ENCODE measurements at regions not wholly inside any gene's neighbourhood (a gene's known extent, or its start where the extent isn't known, plus 50 kb on each side); places are given as distances from the start of the nearest gene placed in this dataset.
"Not testable (repeated sequence)": the region's sequence is repeated elsewhere in the genome, so short reads cannot be mapped to it uniquely, and the experiment has no call there.

DNA sequence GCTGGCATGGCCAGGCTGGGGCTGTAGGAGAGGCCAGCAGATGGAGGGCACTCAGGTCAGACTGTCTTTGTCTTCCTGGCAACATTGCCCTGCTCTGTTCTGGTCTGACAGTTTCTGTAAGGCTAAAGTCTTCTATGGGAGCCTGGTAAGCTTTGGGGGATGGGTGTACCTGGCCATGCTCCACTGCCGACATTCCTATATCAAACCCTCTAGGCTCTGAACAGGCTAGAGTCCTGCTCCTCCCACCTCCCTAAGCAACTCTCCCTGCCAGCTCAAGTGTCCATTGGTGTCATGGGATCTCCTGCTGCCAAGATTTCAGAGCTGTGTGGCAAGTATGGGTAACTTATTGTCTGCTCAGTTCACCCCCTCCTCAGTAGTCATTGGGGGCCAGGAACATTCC, 163.5 kb upstream of the UGT8 start:
- DNase-seq (ENCODE audit: low spot score), result no peak

DNA sequence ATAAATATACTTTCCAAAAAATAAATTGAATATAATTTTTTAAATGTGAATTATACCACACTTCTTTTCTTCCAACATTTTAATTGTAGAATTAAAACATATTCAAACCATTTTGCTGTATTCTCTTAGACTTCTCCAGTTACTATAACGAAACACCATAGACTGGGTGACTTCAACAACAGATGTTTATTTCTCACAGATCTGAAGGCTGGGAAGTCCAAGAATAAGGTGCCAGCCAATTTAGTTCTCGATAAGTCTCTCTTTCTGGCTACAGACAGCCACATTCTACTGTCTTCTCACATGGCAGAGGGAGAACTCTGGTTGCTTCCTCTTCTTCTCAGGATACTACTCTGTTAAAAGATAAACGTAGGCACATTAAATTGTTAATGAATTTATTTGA, 155.8 kb upstream of the UGT8 start:
- no peak for DNase-seq (ENCODE audit: low spot score)

DNA sequence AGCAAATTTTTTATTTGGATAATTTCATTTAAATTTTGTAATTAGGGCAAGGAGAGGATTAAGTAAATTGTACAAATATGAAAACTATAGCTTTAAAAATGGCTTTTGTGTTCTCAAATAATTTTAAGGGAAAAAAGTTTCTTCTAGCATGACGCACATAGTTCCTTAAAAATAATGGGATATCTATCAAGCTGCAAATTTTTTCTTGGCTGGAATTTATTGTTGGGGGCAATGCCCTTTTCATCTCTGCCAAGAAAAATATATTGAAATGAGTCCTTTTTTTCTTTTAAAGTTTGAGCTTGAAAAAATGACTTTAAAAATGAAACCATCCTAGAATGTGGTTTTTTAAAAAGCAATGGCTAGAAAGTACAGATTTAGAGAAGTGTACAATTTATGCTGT, 154.4 kb upstream of the UGT8 start:
- no peak for DNase-seq (ENCODE audit: low spot score)

DNA sequence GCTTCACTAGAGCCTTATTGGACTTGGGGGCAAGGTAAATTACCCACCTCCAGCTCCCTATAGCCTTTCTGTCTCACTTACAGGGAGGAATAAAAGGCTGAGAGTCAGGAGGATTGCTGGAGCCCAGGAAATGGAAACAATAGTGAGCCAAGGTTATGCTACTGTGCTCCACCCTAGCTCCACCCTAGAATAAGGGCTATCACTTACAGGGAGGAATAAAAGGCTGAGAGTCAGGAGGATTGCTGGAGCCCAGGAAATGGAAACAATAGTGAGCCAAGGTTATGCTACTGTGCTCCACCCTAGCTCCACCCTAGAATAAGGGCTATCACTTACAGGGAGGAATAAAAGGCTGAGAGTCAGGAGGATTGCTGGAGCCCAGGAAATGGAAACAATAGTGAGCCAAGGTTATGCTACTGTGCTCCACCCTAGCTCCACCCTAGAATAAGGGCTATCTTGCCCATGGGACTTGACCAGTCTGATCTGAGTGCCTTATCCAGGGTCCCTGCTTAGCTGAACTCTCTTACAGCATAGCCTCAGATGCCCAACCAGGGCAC, 150.6 kb upstream of the UGT8 start:
- DNase-seq (ENCODE audit: low spot score), result not testable (repeated sequence)

DNA sequence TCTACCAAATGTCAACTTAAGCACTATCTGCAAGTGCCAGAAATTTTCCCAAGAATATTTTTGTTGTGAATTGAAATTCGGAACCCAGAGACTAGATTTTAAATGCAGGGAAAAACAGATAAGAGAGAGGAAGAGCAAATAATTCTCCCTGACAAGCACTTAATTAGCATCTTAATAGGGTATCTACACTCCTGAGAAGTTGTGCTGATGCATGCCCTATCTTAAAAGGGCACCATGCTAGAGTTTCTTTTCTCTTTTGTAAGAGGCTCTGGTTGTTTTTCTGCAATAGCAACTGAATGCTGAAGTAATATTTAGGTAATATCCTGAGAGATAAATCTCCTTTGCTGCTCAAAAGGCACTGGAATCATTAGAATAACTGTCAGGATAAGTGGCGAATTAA, 139.9 kb upstream of the UGT8 start:
- no peak for DNase-seq (ENCODE audit: low spot score)

DNA sequence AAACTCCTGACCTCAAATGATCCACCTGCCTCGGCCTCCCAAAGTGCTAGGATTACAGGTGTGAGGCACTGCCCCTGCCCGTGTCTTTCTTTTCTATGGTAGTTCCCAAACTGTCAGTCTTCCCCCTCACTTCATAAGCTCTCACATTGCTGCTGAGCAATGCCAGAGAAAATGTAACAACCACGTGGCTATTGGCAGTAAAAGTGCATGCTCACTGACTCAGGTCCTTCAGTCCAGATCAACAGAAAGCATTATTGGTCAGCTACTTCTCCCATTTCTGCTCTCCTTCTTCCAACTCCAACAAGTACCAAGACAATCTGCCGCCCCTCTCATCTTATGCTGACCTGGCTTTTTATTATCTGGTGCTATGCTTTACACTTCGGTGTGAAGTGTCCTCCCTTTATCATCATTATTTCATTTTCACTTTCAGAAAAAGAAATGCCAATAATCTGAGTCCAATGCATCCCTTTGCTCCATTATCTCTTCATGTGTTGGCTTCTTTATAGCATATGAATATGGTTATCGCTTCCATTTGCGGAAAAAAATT, 133.8 kb upstream of the UGT8 start:
- no peak for DNase-seq (ENCODE audit: low spot score)

DNA sequence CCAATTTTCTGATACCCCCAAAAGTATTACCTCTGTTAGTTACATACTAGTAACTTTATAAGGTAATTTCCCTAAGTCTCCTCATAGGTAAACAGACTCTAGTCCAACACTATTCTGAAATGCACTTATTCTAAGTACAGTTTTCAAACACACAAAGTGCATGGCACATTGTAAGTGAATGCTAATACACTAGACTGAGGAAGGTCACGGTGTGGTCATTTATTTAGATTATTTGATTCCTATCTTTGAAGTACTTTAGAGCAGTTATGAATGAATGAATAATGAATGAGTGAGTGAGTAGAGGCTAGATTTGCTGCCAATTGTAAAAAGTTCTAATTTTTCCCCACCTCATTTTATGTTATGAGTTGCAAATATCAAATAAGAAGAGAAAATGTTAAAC, 132.8 kb upstream of the UGT8 start:
- no peak for DNase-seq (ENCODE audit: low spot score)

DNA sequence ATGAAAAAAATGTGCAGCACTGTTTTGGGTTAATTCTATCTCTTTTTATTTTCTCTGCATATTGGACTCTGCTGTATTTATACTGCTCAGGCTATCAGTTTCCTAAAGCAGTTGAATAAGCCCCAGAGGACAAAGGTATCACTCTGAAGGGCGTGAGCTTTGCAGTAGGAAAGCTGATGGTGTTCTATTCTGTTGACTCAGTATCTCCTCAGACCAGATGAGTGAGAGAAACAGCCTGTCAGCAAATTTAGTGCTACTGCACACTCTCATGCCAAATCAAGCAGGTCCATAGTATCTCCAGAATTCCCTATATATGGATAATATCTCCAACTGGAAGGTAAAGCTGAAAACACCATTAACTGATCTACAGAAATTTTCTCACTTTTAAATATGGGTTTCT, 132.3 kb upstream of the UGT8 start:
- no peak for DNase-seq (ENCODE audit: low spot score)

DNA sequence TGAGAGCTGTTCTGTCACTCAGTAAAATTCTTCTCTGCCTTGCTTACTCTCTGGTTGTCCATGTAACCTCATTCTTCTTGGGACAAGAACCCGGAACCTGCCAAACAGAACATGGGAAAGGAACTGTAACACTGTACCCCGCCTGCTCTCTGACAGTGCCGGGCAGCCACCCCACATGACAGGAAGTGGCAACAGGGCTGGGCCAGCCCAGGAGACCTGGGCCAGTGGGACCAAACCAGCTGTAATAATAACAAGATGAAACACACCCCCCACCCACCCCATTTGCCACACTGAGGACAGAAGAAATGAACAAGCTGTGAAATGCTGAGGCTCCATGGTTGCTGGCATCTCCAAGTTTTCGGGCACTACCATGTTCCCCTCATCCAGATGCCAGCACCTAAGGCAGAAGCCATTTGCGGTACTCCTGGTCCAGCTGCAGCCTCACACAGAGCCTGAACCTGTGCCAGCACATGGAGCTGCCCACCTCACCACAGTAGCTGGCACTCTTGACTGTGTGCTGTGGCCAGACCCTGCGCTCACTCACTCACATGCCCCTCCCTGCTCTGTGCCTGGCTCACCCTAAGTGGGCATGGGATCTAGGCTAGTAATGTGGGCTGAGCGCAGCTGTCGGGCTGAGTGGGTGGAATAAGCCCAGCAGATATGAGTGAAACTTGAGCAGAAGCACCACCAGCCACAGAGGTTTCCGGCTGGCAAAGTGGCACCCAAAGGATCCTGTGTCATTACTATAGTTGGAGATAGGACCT, 126.2 kb upstream of the UGT8 start:
- DNase-seq (ENCODE audit: low spot score), result no peak

DNA sequence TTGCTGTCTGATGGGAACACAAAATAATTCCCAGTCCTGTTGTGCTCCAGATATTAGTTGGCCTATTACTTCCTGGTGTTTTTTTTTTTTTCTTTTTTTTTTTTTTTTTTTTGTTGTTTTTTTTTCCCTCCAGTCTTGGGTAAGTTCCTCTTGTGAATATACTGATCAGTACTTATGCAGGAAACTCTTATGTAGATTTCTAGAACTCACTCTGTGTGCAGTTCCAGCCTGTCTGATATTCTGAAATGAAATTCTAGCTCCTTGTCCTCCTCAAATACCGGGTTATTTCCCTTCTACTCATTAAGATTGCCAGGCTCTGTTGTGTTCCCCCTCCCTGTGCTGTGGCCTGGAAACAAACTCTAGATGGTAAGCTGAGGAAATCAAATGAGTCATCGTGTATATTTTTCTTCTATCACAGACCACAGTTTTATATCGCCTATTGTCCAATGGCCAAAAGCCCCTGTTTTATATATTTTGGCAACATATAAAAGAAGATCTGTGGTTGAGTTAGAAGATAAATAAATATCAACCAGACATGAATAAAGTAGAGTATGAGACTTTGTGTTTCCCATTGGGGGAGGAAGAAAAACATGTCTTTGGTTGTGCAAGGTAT, 124.3 kb upstream of the UGT8 start:
- peak; percentile 32 for DNase-seq (ENCODE audit: low spot score)

DNA sequence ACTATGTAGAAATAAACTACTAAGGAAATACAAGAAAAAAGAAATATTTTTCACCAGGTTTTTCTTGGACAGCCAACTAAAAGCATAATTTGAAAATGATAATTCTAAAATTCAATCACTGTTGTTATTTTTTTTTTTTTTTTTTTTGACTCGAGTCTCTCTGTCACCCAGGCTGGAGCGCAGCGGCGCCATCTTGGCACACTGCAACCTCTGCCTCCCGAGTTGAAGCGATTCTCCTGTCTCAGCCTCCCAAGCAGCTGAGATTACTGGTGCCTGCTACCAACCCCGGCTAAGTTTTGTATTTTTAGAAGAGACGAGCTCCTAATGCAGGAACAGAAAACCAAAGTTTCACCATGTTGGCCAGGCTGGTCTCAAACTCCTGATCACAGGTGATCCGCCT, 122.3 kb upstream of the UGT8 start:
- no peak for DNase-seq (ENCODE audit: low spot score)

DNA sequence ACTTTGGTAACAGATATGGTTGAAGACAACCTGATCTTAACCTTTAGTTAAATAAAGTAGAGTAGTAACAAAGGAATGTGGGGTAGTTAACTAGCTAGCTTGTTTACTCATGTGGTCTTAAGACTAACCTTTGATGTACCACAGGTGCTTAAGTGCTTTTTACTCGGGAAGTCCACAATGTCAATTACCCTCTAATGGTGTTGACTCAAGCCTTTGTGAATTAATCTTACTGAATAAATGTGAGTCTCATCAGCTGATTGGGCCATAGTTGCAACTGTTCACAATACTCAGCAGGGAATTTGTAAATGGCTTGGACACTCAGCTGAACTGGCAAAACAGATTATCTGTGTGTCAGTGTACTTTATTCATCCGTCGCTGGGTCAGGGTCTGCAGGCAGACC, 119.0 kb upstream of the UGT8 start:
- DNase-seq (ENCODE audit: low spot score), result peak; percentile 64

DNA sequence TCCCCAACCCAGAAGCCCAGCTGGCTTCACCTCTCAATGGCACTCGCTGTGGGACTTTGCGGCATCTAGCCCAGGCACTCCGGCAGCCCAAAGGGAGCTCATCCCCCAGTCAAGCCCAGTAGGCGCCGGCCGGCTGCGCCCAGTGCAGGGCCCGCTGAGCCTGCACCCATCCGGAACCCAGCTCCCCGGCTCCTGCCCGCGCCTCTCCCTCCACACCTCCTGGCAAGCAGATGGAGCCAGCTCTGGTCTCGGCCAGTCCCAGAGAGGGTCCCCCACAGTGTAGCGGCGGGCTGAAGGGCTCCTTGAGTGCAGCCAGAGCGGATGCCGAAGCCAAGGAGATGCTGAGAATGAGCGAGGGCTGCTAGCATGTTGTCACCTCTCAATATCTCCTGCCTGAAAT, 116.8 kb upstream of the UGT8 start:
- no peak for DNase-seq (ENCODE audit: low spot score)

DNA sequence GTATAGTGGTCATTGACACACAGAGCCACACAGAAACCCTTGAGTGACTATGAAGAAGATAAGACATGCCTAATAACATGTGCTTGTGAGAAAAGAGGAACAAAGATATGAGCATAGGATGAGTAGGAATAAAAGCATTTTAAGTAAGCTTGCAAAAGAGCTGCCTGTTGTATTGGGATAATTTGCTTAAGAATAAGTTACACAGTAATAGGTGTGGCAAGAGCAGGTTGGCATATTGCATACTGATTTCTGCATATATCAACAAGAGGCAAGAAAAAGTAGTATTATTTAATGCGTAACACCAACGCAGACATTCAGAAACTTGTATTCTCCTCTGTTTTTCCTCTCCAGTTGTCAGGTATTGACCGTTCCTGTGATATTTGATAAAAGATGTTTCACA, 111.5 kb upstream of the UGT8 start:
- no peak for DNase-seq (ENCODE audit: low spot score)

DNA sequence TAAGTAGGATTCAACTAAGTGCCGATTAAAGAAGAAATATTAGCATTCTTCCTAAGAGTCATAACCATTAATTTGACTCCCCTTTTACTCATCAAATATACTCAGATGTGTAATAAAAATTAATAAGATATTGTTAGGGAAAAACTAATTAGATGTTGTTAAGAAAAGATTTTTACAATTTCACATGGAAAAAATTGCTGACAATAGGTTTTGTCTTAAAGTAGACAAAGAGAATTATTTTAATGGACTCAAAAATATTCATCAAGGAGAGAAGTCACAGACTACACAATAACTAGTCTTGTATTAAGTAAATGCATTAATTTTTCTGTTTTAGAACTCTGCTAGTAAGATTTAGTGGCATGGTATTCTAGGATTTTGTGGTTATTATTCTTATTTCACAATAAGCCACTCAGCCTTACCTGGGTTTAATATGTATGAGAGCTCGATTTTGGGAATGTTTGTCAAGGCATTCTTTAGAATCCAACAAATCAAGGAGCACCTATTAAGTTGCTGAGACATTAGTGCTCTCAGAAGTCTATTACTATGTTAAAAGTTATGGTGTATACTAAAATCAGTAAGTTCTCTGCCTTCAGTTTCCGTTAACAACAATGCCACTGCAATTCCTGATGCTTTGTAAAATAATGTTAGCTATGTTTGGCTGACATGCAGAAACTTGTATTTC, 110.2 kb upstream of the UGT8 start:
- no peak for DNase-seq (ENCODE audit: low spot score)

DNA sequence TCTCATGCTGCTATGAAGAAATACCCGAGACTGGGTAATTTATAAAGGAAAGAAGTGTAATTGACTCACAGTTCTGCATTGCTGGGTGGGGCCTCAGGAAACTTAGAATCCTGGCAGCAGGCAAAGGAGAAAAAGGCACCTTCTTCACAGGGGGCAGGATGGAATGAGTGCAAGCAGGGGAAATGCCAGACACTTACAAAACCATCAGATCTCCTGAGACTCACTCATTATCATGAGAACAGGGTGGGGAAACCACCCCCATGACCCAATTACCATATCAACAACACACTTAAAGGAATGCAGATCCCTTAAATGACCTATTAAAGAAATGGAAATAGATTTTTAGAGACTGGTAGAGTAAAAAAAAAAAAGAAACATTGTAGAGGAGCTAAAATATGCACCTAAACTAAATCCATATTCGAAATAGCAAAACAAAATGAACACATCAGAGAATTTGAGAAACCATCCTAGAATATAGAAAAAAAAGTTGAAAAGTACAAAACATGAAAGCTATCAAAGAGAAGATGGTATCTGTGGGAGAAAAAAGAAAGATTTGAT, 104.3 kb upstream of the UGT8 start:
- DNase-seq (ENCODE audit: low spot score), result no peak

DNA sequence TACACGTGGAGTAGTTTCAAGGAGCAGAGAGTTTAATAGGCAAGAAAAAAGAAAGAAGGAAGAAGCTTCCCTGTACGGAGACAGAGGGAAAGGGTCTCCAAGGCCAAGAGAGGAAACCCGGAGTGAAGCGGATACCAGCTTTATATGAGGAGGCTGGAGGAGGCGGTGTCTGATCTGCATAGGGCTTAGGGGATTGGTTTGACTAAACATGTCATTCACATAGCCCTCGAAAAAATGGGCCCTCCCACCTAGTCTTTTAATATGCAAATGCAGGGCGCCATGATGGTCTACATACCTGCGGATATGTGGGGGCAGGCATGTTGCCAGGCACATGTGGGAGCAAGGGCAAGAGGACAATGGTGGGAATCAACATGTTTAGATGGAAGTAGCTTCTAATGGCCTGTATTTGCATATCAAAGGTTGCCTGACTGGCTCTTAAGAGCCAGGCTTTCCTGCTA, 103.1 kb upstream of the UGT8 start:
- no peak for DNase-seq (ENCODE audit: low spot score)

DNA sequence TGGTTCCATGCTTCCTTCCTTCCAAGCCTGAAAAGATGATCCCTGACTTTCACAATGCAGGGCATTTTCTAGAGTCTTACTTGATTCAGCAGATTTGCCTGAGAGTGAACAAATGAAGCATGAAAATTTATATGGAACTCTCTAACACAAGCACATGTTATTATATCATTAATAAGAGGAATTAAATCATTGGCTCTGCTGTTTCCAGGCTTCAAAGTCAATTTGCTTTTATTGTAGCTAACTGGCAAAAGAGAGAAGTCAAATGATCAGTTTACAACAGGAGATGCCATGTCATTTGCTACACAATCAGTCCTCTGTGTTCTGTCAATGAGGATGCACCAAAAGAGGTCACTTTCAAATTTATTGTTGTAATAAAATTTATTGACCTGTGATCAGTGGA, 101.5 kb upstream of the UGT8 start:
- DNase-seq (ENCODE audit: low spot score), result no peak

DNA sequence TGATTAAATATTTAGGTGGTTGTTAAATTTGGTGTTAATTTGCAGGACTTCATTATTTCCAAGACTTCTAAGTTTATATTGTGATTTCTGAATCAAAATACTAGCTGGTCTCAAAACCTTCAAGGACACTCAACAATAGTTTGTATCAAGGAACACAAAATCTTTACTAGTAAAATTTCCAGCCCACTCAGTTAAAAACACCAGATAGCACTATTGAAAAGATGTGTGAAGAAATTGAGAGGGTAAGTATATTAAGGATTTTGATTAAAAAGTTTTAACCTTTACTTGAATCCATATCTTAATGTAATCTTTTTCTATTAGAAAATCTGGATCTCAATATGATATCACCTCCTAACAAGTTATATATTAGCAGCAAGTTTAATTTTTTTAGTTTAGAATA, 89.3 kb upstream of the UGT8 start:
- peak; percentile 34 for DNase-seq (ENCODE audit: low spot score)

DNA sequence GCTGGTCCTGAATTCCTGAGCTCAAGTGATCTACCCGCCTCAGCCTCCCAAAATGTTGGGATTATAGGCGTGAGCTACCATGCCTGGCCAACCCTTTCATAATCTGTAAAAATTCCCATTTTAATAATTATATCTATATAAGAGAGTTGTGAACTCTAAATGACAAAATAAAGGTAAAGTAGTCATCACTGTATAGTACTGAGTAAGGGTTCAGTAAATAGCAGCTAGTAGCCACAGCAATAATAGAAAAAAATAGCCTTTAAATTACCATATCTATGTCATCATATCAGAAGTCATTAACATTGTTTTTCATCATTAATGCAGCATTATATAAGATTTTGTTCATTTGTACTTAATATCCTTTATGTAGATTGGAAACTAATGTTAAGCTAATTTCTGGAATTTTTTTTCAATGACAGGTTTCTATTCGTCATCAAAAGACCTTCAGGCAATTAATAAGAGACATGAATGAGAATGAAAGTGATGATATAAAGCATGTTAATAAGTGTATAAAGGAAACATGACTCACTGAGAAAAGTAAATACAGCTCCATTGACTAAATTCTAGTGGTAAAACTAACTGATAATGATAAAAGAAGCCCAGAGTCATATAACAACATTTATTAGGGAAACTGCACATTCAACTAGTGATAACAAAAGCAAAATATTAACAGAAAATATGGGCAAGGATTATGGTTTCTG, 85.9 kb upstream of the UGT8 start:
- peak; percentile 76 for DNase-seq (ENCODE audit: low spot score)

DNA sequence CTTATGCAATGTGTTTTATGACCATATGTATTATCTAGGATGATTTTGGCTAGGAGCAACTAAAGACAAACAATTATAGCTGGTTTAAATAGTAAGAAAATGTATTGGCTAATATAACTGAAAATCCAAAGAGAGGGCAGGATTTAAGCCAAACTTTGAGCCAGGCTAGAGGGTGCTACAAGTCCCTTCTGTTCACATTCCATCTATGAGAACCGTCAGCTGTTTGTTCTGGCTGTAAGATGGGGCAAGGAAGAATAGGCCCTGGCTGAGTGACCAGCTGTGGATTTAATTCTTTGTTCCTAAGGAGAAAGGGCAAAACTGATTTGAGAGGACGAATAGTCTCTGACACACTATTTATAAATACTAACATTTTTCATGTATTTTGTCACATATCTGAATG, 79.2 kb upstream of the UGT8 start:
- DNase-seq (ENCODE audit: low spot score), result no peak
